ENCODE measurements at regions not wholly inside any gene's neighbourhood (a gene's known extent, or its start where the extent isn't known, plus 50 kb on each side); places are given as distances from the start of the nearest gene placed in this dataset.
"Not testable (repeated sequence)": the region's sequence is repeated elsewhere in the genome, so short reads cannot be mapped to it uniquely, and the experiment has no call there.

GRCh38 chr13:79987323-79987722, 353.6 kb downstream of the SPRY2 start:
- no peak for DNase-seq (ENCODE audit: low spot score)

DNA sequence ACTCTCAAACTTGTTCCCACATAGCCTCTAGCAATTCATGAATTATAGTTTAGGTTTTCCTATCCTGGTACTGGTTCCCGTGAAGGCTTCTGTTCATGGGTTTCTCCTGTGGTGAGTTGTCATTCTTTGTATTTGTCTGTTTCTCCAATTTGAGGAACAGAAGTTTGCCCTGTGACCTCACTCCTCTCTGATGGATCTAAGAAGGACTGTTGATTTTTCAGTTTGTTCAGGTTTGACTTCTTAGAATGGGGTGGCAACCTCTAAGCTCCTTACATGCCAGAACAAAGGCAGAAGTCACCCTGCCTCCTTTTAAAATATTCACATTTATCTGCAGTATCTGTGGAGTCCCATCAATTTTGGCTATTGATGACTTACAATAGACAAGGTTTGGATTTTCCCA, 354.0 kb downstream of the SPRY2 start:
- no peak for DNase-seq (ENCODE audit: low spot score)

DNA sequence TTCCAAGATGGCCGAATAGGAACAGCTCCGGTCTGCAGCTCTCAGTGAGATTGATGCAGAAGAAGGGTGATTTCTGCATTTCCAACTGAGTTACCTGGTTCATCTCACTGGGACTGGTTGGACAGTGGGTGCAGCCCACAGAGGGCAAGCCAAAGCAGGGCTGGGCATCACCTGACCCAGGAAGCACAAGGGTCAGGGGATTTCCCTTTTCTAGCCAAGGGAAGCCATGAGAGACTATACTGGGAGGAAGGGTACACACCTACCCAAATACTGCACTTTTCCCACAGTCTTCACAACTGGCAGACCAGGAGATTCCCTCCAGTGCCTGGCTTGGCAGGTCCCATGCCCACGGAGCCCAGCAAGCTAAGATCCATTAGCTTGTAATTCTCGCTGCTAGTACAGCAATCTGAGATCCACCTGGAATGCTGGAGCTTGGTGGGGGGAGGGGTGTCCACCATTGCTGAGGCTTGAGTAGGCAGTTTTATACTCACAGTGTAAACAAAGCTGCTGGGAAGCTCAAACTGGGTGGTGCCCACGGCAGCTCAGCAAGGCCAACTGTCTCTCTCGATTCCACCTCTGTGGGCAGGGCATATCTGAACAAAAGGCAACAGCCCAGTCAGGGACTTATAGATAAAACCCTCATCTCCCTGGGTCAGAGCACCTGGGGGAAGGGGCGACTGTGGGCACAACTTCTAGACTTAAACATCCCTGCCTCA, 365.8 kb downstream of the SPRY2 start:
- not testable (repeated sequence) for DNase-seq (ENCODE audit: low spot score)

- DNase-seq (ENCODE audit: low spot score): no peak
Observed at GRCh38 chr13:79973533-79973963, 367.4 kb downstream of the SPRY2 start.

- DNase-seq (ENCODE audit: low spot score): no peak
Observed at GRCh38 chr13:79972066-79972569, 368.8 kb downstream of the SPRY2 start.

GRCh38 chr13:79966493-79966895, 374.4 kb downstream of the SPRY2 start:
- DNase-seq (ENCODE audit: low spot score): no peak

DNA sequence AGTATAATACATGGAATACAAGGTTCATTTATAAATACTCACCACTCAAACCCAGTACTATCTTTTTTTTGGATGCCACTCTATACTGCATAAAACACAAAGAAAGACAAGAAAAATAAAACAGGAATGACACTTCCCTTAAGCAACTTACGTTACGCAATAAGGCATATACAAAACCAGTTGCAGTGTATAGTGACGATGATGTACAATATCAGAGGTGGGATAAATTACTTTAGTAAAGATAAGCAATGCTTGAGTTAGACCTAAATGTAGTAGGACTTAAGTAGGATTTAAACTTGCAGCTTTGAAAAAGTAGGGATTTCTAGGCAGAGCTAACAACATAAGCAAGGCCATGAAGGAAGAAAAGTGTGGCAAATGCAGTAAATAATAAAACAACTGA, 374.9 kb downstream of the SPRY2 start:
- no peak for DNase-seq (ENCODE audit: low spot score)

DNA sequence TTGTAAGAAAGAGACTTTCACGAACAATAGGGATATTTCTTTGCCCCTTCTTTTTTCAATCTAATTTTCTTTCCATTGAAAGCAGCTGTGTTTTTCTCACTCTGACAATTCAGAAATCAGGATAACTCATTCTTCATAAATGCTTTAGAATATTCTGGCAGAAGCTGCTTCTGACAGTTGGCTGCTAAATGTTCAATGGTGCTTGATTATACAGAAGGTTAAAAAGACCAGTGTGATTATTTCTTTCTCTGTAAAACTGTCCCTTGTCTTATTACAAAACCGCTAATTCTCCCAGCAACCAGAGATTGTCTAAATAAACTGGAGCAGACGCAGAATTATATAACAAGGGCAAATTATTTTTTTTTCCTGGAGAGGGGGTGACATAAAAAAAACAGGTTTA, 394.4 kb downstream of the SPRY2 start:
- DNase-seq (ENCODE audit: low spot score): no peak

GRCh38 chr13:79943346-79944023, 397.4 kb downstream of the SPRY2 start:
- DNase-seq (ENCODE audit: low spot score): no peak

DNA sequence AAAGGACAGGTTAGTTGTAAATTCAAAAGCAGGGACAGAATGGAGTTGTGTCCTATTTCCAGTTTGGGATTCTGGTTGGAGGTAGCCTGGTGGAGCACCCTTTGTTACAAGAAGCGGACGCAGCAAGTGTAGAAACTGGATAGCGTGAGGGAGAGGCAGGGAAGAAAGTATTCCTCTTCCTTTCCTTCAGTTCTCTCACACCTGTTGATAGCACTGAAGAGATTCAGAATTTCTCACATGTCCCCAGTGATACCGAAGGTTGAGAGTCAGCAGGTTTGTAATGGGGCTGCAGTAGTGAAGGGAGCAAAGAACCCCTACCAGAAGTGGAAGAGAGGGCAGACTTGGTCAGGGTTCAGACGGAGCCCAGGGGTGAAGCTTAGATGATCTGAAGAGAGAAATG, 399.2 kb downstream of the SPRY2 start:
- DNase-seq (ENCODE audit: low spot score): no peak

GRCh38 chr13:79939689-79940088, 401.2 kb downstream of the SPRY2 start:
- no peak for DNase-seq (ENCODE audit: low spot score)

DNA sequence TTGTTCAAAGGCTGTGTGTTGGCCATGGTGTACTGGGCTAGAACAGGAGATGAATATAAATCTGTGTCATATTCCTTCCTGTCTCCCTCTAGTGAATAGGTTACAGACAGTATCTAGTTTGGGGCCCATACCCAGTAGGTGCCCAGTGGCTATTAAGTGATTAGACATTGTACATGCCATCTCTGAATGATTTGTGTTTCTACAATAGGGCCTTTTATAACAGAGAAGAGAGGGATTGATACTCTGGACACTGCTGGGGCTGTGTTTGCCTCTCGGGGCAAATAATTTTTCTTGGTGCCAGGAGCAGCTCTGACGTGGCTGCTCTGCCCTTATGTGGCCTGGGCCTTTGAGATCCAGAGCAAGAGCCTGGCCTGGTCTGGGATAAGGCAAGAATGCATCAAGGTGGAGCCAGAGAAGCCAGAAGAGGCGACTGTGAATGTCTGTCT, 403.1 kb downstream of the SPRY2 start:
- DNase-seq (ENCODE audit: low spot score): peak; percentile 81

- no peak for DNase-seq (ENCODE audit: low spot score)
Observed at GRCh38 chr13:79937311-79937710, 403.6 kb downstream of the SPRY2 start.

GRCh38 chr13:79936368-79937136, 404.4 kb downstream of the SPRY2 start:
- DNase-seq (ENCODE audit: low spot score): peak; percentile 100

DNA sequence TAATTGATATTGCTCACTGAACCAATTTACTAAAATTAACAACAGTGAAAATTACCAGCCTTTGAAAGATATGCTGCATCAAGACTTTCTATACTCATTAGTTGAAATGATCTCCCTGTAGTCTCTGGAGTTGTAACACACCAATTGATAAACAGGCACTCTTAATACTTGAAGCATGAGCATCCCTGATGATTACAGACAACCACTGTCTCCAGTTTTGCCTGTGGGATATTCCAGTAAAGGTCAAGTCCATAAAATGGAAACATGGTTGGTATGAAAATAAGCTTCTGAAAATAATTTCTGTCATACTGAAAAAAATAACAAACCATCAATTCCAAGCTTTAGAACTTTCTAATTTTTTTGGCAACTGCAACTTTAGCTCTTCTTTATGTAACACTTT, 405.8 kb downstream of the SPRY2 start:
- DNase-seq (ENCODE audit: low spot score): no peak

DNA sequence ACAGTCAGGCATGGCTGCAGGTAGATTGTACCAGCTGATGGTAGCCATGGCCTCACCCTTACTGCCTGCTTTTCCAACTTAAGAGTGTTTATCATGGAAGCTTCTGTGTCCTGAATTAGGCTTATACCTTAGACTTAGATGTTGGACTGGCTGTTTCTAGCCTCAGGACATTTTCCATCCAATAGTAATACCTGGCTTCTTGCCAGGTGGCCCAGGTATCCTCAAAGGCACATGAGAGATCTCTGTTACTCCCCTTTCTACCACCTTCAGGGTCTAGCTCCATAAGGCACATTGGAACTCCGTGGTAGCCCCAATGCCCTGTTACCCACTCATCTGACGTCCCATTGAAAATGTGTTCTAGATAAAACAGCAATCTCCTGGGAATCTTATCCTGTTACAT, 407.5 kb downstream of the SPRY2 start:
- DNase-seq (ENCODE audit: low spot score): no peak

- DNase-seq (ENCODE audit: low spot score): peak; percentile 55
Observed at GRCh38 chr13:79932556-79932955, 408.4 kb downstream of the SPRY2 start.

GRCh38 chr13:79923973-79924556, 416.9 kb downstream of the SPRY2 start:
- DNase-seq (ENCODE audit: low spot score): not testable (repeated sequence)

DNA sequence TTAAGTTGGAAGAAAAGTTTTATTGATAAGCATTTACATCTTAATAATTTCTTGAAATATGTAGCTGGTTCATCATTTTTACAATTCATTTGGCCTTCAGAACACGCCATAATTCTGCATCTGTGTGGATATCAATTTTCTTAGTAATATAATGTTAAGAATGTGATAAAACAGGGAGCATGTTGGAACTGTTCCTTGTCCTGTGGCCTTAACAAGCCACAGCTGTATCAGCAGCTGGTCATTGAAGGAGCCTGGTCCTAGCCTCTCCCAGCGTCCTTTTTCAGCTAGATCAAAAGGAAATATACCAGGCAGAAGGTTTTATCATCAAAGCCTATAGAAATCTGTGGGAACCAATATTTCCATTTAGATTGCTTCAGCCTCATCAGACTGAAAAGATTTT, 421.8 kb downstream of the SPRY2 start:
- no peak for DNase-seq (ENCODE audit: low spot score)

- no peak for DNase-seq (ENCODE audit: low spot score)
Observed at GRCh38 chr13:79918620-79919019, 422.3 kb downstream of the SPRY2 start.

GRCh38 chr13:79917628-79918027, 423.3 kb downstream of the SPRY2 start:
- no peak for DNase-seq (ENCODE audit: low spot score)

GRCh38 chr13:79915114-79915811, 425.7 kb downstream of the SPRY2 start:
- no peak for DNase-seq (ENCODE audit: low spot score)
